Suprapubic skin (tissue), 4 donors: ENCODE measurements at regions not wholly inside any gene's neighbourhood (a gene's known extent, or its start where the extent isn't known, plus 50 kb on each side); places are given as distances from the start of the nearest gene placed in this dataset.
"Not testable (repeated sequence)": the region's sequence is repeated elsewhere in the genome, so short reads cannot be mapped to it uniquely, and the experiment has no call there.

Experiments used
- DNase-seq, 2 donors: peaks; one replicate each; pipeline ENCODE4 v3.0.0-alpha.2; 2019; ENCODE audit warnings: low spot score in 2 of 2
- H3K27ac ChIP-seq: fragments of 200-600 bp; sonication (generic); one replicate; pipeline ENCODE4 v1.5.1; 2019
- H3K27me3 ChIP-seq: fragments of 200-600 bp; sonication (generic); one replicate; pipeline ENCODE4 v1.5.1; 2019
- H3K36me3 ChIP-seq: fragments of 200-600 bp; sonication (generic); one replicate; pipeline ENCODE4 v1.5.1; 2019
- H3K4me1 ChIP-seq: fragments of 200-600 bp; sonication (generic); one replicate; pipeline ENCODE4 v1.5.1; 2019
- H3K4me3 ChIP-seq: fragments of 200-600 bp; sonication (generic); one replicate; pipeline ENCODE4 v1.5.1; 2019; ENCODE audit warnings: mild to moderate bottlenecking
- H3K9me3 ChIP-seq: fragments of 200-600 bp; sonication (generic); one replicate; pipeline ENCODE4 v1.5.1; 2019
- EP300 ChIP-seq: sonication (generic); formaldehyde crosslinking; IDR thresholded peaks from one replicate; pipeline ENCODE4 v1.6.1; 2017; ENCODE audit warnings: antibody characterized with exemption
- POLR2A ChIP-seq, 2 donors: fragments of 450-650 bp; IDR thresholded peaks; one replicate each; pipeline ENCODE4 v1.6.1; 2017; ENCODE audit warnings: antibody characterized with exemption in 2 of 2, mild to moderate bottlenecking in 2 of 2, moderate library complexity in 2 of 2
- POLR2AphosphoS5 ChIP-seq, 3 donors: sonication (generic); formaldehyde crosslinking; IDR thresholded peaks; one replicate each; pipeline ENCODE4 v1.6.1; 2017; ENCODE audit warnings: antibody characterized with exemption in 3 of 3
- WGBS: methylation state at CpG from one replicate; pipeline ENCODE4 v1.1.5; 2018; 5-methylcytosine and 5-hydroxymethylcytosine counted together
- TF ChIP-seq, protein P1 (sequence below), 2 donors: fragments of 200-600 bp in 1 of 2; fragments of 450-650 bp in 1 of 2; sonication (generic) in 1 of 2; IDR thresholded peaks; one replicate each; pipeline ENCODE4 v1.5.1; 2016 to 2019; ENCODE audit warnings: antibody characterized with exemption in 2 of 2, mild to moderate bottlenecking in 1 of 2, moderate library complexity in 1 of 2

- no peaks in the 10 kb centered on the region for H3K9me3 ChIP-seq
- WGBS = 2% methylated on average over 1 of the region's 1 CpG
- TF ChIP-seq, protein P1, sequence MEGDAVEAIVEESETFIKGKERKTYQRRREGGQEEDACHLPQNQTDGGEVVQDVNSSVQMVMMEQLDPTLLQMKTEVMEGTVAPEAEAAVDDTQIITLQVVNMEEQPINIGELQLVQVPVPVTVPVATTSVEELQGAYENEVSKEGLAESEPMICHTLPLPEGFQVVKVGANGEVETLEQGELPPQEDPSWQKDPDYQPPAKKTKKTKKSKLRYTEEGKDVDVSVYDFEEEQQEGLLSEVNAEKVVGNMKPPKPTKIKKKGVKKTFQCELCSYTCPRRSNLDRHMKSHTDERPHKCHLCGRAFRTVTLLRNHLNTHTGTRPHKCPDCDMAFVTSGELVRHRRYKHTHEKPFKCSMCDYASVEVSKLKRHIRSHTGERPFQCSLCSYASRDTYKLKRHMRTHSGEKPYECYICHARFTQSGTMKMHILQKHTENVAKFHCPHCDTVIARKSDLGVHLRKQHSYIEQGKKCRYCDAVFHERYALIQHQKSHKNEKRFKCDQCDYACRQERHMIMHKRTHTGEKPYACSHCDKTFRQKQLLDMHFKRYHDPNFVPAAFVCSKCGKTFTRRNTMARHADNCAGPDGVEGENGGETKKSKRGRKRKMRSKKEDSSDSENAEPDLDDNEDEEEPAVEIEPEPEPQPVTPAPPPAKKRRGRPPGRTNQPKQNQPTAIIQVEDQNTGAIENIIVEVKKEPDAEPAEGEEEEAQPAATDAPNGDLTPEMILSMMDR (IDR thresholded peaks at IDR 0.05) = no peak
- TF ChIP-seq POLR2AphosphoS5 (IDR thresholded peaks at IDR 0.05) (no peak), EP300 (no peak), POLR2A (IDR thresholded peaks at IDR 0.05) (no peak)
- no peak overlapping the region for H3K27ac ChIP-seq
- peaks cover 20% of the 10 kb centered on the region for H3K4me1 ChIP-seq
- H3K4me3 ChIP-seq = no peak overlapping the region
- H3K27me3 ChIP-seq = peaks cover 47% of the 10 kb centered on the region
- no peak for DNase-seq
- H3K36me3 ChIP-seq = no peaks in the 10 kb centered on the region
These were observed 508.7 kb upstream of the ZNF337 start for GRCh38 chr20:26205350-26205749.

- H3K27me3 ChIP-seq, DNase-seq, H3K27ac ChIP-seq, H3K9me3 ChIP-seq, H3K4me1 ChIP-seq, H3K36me3 ChIP-seq, H3K4me3 ChIP-seq: not testable (repeated sequence)
These were observed 504.4 kb upstream of the ZNF337 start for GRCh38 chr20:26201026-26201425.

GRCh38 chr20:26187329-26187728 is 490.7 kb upstream of the ZNF337 start:
- H3K4me3 ChIP-seq, H3K4me1 ChIP-seq, H3K27ac ChIP-seq, H3K9me3 ChIP-seq, H3K36me3 ChIP-seq, DNase-seq, H3K27me3 ChIP-seq: not testable (repeated sequence)
- WGBS = 78% methylated on average over 3 of the region's 3 CpGs

DNA sequence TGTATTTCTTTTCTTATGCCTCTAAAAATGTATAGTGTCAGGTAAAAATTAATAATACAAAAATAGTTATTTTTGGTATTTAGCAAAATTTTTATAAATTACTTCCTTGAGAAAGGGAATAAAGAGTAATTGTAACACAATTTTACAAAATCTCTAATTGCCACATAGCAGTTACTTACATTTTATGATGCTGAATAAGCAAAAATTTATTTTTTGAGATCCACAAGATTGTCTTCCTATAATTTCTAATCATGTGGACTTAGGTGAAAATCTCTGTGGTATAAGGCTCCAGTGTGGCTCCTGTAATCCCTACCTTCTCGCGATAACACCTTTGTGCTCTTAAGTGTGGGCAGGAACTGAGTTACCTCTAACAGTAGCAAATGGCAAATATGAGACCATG is 487.1 kb upstream of the ZNF337 start:
- 98% methylated on average over 2 of the region's 2 CpGs for WGBS
- DNase-seq, H3K4me3 ChIP-seq, H3K27me3 ChIP-seq, H3K4me1 ChIP-seq, H3K9me3 ChIP-seq, H3K36me3 ChIP-seq, H3K27ac ChIP-seq: not testable (repeated sequence)

DNA sequence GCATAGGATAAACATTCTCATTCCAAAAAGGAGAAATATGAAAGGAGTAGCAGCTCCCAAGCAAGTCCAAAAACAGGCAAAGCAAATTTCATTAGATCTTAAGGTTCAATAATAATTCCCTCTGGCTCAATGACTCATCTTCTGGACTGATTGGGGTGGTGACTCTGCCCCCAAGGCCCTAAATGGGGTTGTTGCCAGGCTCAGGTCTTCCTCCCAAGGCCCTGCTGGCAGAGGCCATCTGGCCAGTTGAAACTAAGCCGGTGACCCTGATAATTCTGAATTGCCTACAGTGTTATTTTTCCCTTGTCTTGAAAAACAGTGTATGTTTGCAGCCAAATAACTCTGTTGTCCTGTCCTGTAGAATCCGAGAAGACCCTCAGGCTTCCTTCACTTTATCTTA is 484.7 kb upstream of the ZNF337 start:
- H3K4me3 ChIP-seq, H3K27me3 ChIP-seq, H3K36me3 ChIP-seq, DNase-seq, H3K27ac ChIP-seq, H3K9me3 ChIP-seq, H3K4me1 ChIP-seq: not testable (repeated sequence)
- WGBS = 72% methylated on average over 2 of the region's 2 CpGs

DNA sequence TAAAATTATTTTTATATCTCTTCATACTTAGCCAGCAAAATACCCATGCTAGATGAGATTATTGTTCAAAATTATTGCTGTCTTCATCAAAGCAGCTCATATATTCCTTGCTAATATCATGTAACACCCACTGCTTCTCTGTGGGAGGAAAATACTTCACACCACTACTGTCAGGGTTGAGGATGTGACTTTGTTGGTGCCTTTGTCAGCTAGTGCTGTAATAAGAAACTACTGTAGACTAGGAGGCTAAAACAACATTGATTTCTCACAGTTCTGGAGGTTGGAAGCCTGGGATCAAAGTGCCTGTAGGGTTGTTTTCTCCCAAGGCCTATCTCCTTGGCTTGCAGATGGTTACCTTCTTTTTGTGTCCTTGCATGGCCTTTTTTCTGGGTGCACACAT is 475.2 kb upstream of the ZNF337 start:
- not testable (repeated sequence) for H3K4me3 ChIP-seq, H3K27me3 ChIP-seq, H3K27ac ChIP-seq, DNase-seq, H3K36me3 ChIP-seq, H3K4me1 ChIP-seq, H3K9me3 ChIP-seq

DNA sequence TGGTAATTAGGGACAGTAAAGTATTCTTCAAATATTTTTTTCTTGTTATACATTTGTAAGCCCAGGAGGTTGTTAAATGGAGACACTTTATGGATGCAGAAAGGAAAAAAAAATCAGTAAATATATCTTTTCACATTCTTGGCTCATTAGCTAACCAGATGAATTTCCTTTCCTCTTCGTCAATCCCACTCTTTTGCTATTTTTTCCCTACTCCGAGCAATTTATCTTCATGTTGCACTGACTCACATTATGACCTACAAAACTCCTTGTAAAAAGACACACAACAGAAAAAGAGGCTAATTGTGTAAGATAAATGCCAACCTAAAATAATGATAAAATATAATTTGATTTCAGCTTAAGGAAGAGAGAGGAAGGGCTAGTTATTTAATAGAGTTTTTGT is 472.9 kb upstream of the ZNF337 start:
- no peaks in the 10 kb centered on the region for H3K27me3 ChIP-seq

GRCh38 chr20:26167499-26167898 is 470.8 kb upstream of the ZNF337 start:
- Histone ChIP-seq H3K36me3 (no peaks in the 10 kb centered on the region), H3K9me3 (no peaks in the 10 kb centered on the region), H3K27me3 (no peaks in the 10 kb centered on the region), H3K27ac (no peak overlapping the region), H3K4me1 (no peaks in the 10 kb centered on the region), H3K4me3 (no peak overlapping the region)
- TF ChIP-seq POLR2A (IDR thresholded peaks at IDR 0.05) = no peak
- TF ChIP-seq, protein P1 (IDR thresholded peaks at IDR 0.05) = no peak
- no peak for TF ChIP-seq POLR2AphosphoS5 (IDR thresholded peaks at IDR 0.05)
- TF ChIP-seq EP300 = no peak
- no peak for DNase-seq
- 39% methylated on average over 2 of the region's 2 CpGs for WGBS

More for the DNA sequence above, 472.9 kb upstream of the ZNF337 start:
- H3K4me1 ChIP-seq = no peaks in the 10 kb centered on the region
- no peak for TF ChIP-seq EP300
- TF ChIP-seq POLR2A (IDR thresholded peaks at IDR 0.05) = no peak
- no peak for TF ChIP-seq POLR2AphosphoS5 (IDR thresholded peaks at IDR 0.05)
- TF ChIP-seq, protein P1 (IDR thresholded peaks at IDR 0.05) = no peak
- no peak overlapping the region for H3K4me3 ChIP-seq
- 66% methylated on average over 2 of the region's 2 CpGs for WGBS
- no peak for DNase-seq
- H3K36me3 ChIP-seq = no peaks in the 10 kb centered on the region
- H3K27ac ChIP-seq = no peak overlapping the region
- no peaks in the 10 kb centered on the region for H3K9me3 ChIP-seq
